GM10266 (cell line): ENCODE measurements at regions not wholly inside any gene's neighbourhood (a gene's known extent, or its start where the extent isn't known, plus 50 kb on each side); places are given as distances from the start of the nearest gene placed in this dataset.

ENCODE experiments used
- DNase-seq: peaks from one replicate; pipeline ENCODE4 v3.0.0; 2012; ENCODE audit errors: extremely low spot score
- CTCF ChIP-seq: IDR thresholded peaks from 2 replicates; pipeline ENCODE4 v1.5.1; 2012; ENCODE audit warnings: mild to moderate bottlenecking, low read depth; ENCODE audit not compliant: control insufficient read depth, insufficient read depth; ENCODE audit errors: missing control alignments

DNA sequence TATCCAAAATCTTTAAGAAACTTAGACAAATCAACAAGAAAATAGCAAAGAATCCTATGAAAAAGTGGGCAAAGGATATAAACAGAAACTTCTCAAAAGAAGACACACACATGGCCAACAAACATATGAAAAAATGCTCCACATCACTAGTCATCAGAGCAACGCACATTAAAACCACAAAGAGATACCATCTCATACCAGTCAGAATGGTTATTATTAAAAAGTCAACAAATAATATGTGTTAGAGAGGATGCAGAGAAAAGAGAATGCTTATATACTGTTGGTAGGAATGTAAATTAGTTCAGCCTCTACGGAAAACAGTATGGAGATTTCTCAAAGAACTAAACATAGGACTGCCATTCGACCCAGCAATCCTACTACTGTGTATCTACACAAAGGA, 212.0 kb upstream of the DTNBP1 start:
- DNase-seq = no peak
- TF ChIP-seq CTCF = no peak

DNA sequence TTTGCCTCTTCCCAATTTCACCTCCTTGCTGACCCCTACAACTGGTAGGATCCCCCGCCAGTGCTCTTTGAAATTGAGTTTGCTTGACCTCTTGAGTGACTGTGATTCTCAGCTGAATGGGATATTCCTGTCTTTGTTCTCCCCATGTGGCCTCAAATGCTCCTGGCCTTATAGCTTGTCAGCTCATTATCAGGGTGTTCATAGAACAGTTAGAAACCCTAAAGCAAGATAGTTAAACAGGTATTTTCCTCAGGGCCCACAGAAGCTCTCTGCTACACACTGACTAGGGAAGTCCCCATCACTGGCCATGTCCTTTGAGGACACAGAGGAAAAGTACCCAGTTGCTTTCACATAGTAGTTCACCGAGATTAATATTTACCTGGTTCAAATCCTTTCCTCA, 211.5 kb upstream of the DTNBP1 start:
- DNase-seq = no peak

DNA sequence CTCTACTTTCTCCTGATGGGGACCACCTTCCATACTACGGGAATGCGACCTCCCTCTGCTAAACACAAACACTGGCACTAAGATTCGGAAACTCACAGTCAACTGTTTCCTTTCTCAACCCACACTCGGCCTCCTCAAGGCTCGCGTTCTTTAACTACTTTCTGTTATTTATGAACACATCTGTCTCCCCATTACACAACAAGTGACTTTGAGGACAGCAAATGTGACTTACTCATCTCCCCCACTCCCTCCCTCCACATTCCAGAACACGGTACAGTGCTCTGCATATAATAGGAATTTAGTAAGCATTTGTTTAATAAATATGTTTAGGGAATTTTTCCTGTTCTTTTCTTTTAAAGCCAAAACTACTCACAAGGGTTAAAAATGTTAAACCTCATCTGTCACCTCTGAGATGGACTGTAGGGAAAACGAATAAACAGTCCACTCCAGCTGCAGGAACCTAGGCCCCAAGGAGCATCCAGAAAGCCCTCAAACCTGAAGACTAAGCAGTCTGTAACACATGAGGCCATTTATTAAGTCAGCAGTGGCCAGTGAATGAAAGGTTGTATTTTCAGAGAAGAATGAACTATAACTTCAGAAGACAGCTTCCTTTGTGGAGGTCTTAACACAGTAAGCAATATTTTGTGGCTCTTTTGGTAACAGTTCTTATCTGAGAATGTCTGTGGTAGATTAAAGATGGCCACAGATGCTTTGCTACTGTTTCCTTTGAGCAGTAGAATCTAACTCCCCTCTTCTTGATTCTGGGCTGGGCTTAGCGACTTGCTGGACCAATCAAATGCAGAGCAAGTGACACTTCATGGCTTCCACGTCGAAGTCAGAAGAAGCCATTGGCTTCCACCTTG, 209.6 kb upstream of the DTNBP1 start:
- no peak for DNase-seq
- TF ChIP-seq CTCF = no peak

More for the DNA sequence above, 211.5 kb upstream of the DTNBP1 start:
- no peak for TF ChIP-seq CTCF

GRCh38 chr6:15871276-15871675, 208.4 kb upstream of the DTNBP1 start:
- DNase-seq = no peak
- TF ChIP-seq CTCF = no peak

DNA sequence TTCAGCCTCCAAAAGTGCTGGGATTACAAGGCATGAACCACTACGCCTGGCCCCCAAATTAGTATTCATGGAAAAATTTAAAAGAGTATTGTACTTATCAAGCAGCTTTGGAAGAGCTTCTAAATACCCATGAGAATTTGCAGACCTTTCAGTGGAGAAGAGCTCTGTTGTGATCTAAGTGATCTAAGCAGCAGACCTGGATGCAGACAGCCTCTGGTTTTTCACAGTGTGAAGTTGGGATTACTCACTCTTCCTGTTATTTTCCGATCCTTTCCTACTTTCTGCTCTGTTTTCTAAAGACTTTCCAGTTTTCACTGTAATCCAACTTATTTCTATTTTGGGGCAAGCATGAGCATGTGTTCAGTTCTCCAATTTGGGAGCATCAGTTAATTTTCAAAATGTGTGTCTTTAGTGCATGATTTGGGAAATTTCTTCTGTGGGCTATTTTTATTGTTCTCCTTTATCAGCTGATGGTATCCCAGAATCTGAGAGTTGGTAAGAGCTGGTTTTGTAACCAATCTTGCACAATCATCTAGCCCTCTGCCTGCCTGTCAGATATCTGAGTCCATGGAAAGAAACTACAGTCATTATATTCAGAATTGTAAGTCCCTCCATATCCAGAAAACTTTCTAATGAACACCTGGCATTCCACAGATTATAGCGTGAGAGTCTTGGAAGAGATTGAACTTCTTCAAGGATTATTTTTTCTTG, 207.7 kb upstream of the DTNBP1 start:
- no peak for TF ChIP-seq CTCF
- DNase-seq = no peak

DNA sequence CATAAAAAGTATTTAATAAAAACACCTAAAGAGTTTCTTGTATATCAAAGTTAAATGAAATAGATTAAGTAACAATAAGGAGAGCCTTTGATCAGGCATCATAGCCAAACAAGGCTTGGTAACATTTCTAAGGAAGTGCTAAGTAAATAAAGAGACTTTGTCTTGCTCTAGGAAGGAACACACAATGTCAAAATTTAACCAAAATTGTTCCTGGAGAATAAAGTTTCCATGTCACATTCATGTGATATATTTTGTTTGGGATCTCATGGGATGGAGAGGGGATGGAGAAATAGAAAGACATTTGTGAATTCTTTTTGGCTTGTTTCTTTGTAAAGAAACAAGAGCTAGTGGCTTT, 201.9 kb upstream of the DTNBP1 start:
- DNase-seq = no peak
- TF ChIP-seq CTCF = no peak

GRCh38 chr6:15864038-15864707, 201.3 kb upstream of the DTNBP1 start:
- no peak for DNase-seq
- TF ChIP-seq CTCF = no peak
